GM13976 (cell line): ENCODE measurements at regions not wholly inside any gene's neighbourhood (a gene's known extent, or its start where the extent isn't known, plus 50 kb on each side); places are given as distances from the start of the nearest gene placed in this dataset.

ENCODE experiments used
- DNase-seq: peaks from one replicate; pipeline ENCODE4 v3.0.0; 2012; ENCODE audit warnings: low spot score
- in situ Hi-C: fragments of 300-500 bp; cut with MboI; formaldehyde crosslinking; loops from one replicate; pipeline ENCODE4 v1.12.0; 2022; ENCODE audit warnings: low sequenced_read_pairs, mixed read lengths, inconsistent platforms; ENCODE audit not compliant: unreplicated experiment
- TF ChIP-seq, protein P1 (sequence below): IDR thresholded peaks from 2 replicates; pipeline ENCODE4 v1.5.1; 2012; ENCODE audit warnings: borderline replicate concordance, mild to moderate bottlenecking; ENCODE audit not compliant: insufficient read depth; ENCODE audit errors: extremely low read depth, missing control alignments, control extremely low read depth

- in situ Hi-C loops = no loop called here
- TF ChIP-seq, protein P1, sequence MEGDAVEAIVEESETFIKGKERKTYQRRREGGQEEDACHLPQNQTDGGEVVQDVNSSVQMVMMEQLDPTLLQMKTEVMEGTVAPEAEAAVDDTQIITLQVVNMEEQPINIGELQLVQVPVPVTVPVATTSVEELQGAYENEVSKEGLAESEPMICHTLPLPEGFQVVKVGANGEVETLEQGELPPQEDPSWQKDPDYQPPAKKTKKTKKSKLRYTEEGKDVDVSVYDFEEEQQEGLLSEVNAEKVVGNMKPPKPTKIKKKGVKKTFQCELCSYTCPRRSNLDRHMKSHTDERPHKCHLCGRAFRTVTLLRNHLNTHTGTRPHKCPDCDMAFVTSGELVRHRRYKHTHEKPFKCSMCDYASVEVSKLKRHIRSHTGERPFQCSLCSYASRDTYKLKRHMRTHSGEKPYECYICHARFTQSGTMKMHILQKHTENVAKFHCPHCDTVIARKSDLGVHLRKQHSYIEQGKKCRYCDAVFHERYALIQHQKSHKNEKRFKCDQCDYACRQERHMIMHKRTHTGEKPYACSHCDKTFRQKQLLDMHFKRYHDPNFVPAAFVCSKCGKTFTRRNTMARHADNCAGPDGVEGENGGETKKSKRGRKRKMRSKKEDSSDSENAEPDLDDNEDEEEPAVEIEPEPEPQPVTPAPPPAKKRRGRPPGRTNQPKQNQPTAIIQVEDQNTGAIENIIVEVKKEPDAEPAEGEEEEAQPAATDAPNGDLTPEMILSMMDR = no peak
Observed at GRCh38 chr22:48835857-48836672, 991.6 kb downstream of the BRD1 start.

DNA sequence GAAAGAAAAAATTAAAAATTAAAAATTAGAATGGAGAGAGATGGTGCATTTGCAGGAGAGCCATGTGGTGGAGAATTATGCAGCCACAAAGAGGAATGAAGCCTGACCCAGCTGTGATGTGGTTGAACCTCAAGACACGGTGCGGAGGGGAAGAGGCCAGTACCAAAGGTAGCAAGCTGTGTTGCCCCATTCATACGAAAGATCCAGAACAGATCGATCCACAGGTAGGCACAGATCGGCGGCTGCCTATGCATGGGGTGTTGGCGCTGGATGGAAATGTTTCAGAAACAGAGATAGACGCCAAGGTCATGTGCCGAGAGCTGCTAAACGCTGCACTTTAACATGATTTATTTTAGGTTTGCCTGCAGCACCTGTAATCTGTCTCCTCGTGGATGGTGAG, 992.3 kb downstream of the BRD1 start:
- no peak for DNase-seq
- TF ChIP-seq, protein P1 = no peak
- in situ Hi-C loops = no loop called here

More at GRCh38 chr22:48835857-48836672, 991.6 kb downstream of the BRD1 start:
- no peak for DNase-seq

GRCh38 chr22:48834404-48834803, 993.3 kb downstream of the BRD1 start:
- TF ChIP-seq, protein P1 = no peak
- in situ Hi-C loops = no loop called here
- DNase-seq = no peak

DNA sequence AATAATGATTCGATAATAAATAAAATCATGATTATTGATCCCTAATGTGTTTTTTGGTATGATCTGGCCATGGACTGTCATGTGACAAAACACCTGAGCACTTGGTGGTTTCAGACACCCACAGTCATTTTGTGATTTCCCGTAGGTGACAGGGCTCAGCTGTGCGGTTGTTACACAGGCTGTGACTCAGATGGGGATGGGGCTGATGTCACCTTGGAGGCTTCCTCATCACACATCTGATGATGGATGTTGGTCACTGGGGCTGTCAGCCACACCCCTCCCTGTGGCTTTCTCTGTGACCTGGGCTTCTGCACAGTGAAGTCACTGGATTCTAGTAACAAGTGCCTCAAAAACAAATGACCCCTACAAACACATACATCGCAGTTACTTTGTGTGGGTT, 995.1 kb downstream of the BRD1 start:
- in situ Hi-C loops = no loop called here
- TF ChIP-seq, protein P1 = no peak
- no peak for DNase-seq

- in situ Hi-C loops = no loop called here
- DNase-seq = no peak
- TF ChIP-seq, protein P1 = no peak
Observed at GRCh38 chr22:48829908-48830307, 997.8 kb downstream of the BRD1 start.

DNA sequence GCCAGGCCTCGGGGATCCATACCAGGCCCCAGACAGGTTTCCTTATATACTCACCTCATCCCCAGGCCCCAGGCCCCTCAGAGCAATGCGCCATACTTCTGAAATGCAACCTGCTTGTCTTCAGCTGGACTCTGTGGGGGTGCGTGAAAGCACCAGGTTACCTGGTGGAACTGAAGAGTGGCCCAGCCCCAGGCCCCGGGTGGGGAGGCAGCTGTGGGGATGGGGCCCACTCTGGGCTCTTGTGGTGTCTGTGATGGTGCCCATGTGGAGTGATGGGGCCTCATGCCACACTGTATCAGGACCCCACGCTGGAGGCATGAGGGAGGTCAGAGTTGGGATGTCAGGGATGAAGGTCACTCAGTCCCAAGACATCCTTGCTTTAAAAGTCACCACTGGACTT, 999.0 kb downstream of the BRD1 start:
- in situ Hi-C loops = no loop called here
- no peak for DNase-seq
- TF ChIP-seq, protein P1 = no peak
